Epithelial cell of proximal tubule (primary cell): ENCODE measurements at regions not wholly inside any gene's neighbourhood (a gene's known extent, or its start where the extent isn't known, plus 50 kb on each side); places are given as distances from the start of the nearest gene placed in this dataset.
A peak's percentile ranks its signal among the peaks of the same experiment; 100 is the strongest.

ENCODE experiments used
- DNase-seq: peaks from one replicate; pipeline ENCODE4 v3.0.0-alpha.2; 2011; ENCODE audit warnings: low read depth
- H3K4me3 ChIP-seq: 2 replicates; pipeline ENCODE4 v1.5.1; 2011; ENCODE audit warnings: low read depth, mild to moderate bottlenecking, low read length
- TF ChIP-seq, protein P1 (sequence below): conservative IDR thresholded peaks from 2 replicates; pipeline ENCODE4 v1.5.1; 2012; ENCODE audit warnings: low read depth, mild to moderate bottlenecking, low read length

DNA sequence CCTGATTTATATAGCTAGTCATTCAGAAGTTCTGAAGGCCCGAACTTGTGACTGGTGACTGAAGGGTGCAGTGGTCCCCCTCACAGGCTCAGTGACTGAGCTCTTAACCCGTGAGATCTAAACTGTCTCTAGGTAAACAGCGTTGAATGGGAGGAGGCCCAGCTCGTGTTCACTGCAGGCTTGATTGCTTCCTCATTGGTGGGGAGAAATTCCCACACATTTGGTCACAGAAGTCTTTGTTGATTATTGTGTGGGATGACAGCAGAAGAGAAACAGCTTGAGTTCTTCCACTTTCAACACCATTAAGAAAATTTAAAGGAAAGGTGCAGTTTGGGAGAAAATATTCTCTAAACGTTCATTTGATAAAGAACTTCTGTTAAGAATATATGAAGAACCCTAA lies 1178.0 kb downstream of the UQCRFS1 start:
- TF ChIP-seq, protein P1, sequence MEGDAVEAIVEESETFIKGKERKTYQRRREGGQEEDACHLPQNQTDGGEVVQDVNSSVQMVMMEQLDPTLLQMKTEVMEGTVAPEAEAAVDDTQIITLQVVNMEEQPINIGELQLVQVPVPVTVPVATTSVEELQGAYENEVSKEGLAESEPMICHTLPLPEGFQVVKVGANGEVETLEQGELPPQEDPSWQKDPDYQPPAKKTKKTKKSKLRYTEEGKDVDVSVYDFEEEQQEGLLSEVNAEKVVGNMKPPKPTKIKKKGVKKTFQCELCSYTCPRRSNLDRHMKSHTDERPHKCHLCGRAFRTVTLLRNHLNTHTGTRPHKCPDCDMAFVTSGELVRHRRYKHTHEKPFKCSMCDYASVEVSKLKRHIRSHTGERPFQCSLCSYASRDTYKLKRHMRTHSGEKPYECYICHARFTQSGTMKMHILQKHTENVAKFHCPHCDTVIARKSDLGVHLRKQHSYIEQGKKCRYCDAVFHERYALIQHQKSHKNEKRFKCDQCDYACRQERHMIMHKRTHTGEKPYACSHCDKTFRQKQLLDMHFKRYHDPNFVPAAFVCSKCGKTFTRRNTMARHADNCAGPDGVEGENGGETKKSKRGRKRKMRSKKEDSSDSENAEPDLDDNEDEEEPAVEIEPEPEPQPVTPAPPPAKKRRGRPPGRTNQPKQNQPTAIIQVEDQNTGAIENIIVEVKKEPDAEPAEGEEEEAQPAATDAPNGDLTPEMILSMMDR, result no peak
- no peak for DNase-seq
- no peak overlapping the region for H3K4me3 ChIP-seq

GRCh38 chr19:28028881-28029444 lies 1184.0 kb downstream of the UQCRFS1 start:
- no peak for DNase-seq
- TF ChIP-seq, protein P1, result no peak
- no peak overlapping the region for H3K4me3 ChIP-seq

DNA sequence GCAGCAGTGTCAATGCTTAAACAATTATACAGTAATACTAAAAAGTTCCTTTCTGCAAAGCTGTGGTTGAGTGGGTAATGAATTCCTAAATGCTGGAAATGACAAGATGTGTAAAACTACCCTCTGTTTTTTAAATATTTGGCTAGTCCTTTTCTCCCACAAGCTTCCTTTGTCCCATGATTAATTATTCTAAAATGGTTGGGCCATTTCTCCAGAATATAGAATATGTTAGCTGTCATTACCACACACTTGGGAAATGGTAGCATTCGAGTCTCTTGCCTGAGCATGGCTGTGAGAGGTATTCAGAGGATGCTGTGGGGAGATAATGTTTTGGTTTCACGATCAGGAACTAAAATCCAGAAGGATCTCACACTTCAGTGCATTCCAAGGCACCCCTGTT lies 1185.8 kb downstream of the UQCRFS1 start:
- TF ChIP-seq, protein P1, result no peak
- no peak overlapping the region for H3K4me3 ChIP-seq
- DNase-seq, result no peak

DNA sequence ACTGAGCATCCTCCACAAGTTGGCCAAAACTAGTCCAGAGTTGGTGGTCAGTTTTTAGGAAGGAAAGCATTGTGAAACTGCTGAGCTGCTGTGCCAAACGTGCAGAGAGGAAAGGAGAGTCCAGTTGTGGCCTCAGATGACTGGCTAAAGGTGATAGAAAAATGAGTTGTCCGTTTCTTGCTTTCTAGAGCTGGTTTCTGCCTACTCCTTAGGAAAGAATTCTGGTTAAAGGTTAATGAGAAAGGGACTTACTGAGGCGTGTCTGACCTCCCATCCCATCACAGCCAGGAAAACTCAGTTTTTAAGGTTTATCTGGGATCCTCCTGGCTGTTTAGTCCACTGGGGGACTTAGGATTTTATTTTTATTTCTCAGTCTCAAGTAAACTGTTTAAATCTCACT lies 1186.3 kb downstream of the UQCRFS1 start:
- TF ChIP-seq, protein P1, result peak; percentile 11
- peak; percentile 74 for DNase-seq
- H3K4me3 ChIP-seq, result no peak overlapping the region

- H3K4me3 ChIP-seq, result no peak overlapping the region
- TF ChIP-seq, protein P1, result no peak
- DNase-seq, result no peak
These were observed 1188.0 kb downstream of the UQCRFS1 start for GRCh38 chr19:28024920-28025319.

- TF ChIP-seq, protein P1, result no peak
These were observed 1189.9 kb downstream of the UQCRFS1 start for GRCh38 chr19:28023064-28023463.

DNA sequence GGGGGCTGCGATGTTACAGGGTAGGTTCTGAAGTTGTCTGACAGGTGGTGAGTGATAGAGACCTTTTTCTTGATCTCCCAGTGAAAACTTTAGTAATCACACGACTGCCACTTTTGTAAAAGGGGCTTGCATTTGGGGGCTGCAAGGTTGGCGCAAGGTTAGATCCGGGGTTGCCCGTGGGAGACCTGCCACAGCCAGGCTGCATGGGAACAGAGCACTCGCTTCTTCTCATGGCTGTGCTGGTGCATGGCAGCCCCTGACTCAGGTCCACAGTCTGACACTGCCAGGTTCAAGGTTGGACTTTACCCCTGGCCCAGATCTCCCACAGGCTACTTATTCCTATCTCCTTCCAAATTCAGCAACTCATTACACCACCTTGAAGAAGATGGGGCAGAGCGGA lies 1190.4 kb downstream of the UQCRFS1 start:
- H3K4me3 ChIP-seq, result no peak overlapping the region
- TF ChIP-seq, protein P1, result no peak
- no peak for DNase-seq

More at GRCh38 chr19:28023064-28023463, 1189.9 kb downstream of the UQCRFS1 start:
- no peak overlapping the region for H3K4me3 ChIP-seq
- peak; percentile 87 for DNase-seq
